K562 (cell line): ENCODE measurements at regions not wholly inside any gene's neighbourhood (a gene's known extent, or its start where the extent isn't known, plus 50 kb on each side); places are given as distances from the start of the nearest gene placed in this dataset.

Source experiments
- ATAC-seq: fragments of 200-7000 bp; cut with Tn5 transposase; 3 replicates; pipeline ENCODE4 v1.9.1; 2020; ENCODE audit warnings: moderate library complexity
- BruUV-seq: library from RNA; stranded (reverse); fragments of 400-500 nt; replicated peaks from 2 replicates; lab custom pipeline; 2021; lab: Mats Ljungman, UMichigan
- CTCF ChIA-PET: fragments of 300-600 bp; formaldehyde crosslinking; extraction: SDS; loops from one replicate; lab custom pipeline; 2021; ENCODE audit warnings: low intra/inter-chr PET ratio; lab: Yijun Ruan, JAX
- POLR2A ChIA-PET: fragments of 300-600, 350-650 bp; sonication (Branson Sonifier 250); formaldehyde crosslinking; extraction: SDS; loops from one replicate; lab custom pipeline; 2021; ENCODE audit warnings: antibody characterized with exemption, inconsistent platforms; lab: Yijun Ruan, JAX
- DNase-seq, 4 experiments: peaks; one replicate each; pipeline versions ENCODE4 v3.0.0 to v3.0.0-alpha.2; 2011 to 2018; ENCODE audit warnings: low spot score in 3 of 4, mixed read lengths in 3 of 4; ENCODE audit errors: extremely low read depth in 1 of 4
- FAIRE-seq: peaks from 2 replicates; lab custom pipeline; 2011; peaks lifted over from hg19 to GRCh38; lab: Jason Lieb, UNC
- H2AFZ ChIP-seq: 2 replicates; pipeline ENCODE4 v1.6.0; 2011; ENCODE audit warnings: low read depth, low read length, control low read depth, inconsistent platforms
- H3K27ac ChIP-seq: fragments of 200-600 bp; 3 replicates; pipeline ENCODE4 v1.8.0; 2011; ENCODE audit warnings: low read depth, mild to moderate bottlenecking, control low read depth, inconsistent platforms, low read length, moderate library complexity, mixed read lengths; ENCODE audit errors: extremely low read depth
- H3K27me3 ChIP-seq, 2 experiments: fragments of 300-600 bp in 1 of 2; 2 replicates in 1 of 2; 3 replicates in 1 of 2; pipeline versions ENCODE4 v1.6.0 to v1.8.0; 2011; ENCODE audit warnings: inconsistent platforms in 2 of 2, low read length in 2 of 2, mild to moderate bottlenecking in 1 of 2, mixed read lengths in 1 of 2, moderate library complexity in 1 of 2; ENCODE audit not compliant: control insufficient read depth in 2 of 2, insufficient read depth in 2 of 2
- H3K36me3 ChIP-seq: fragments of 300-600 bp; 3 replicates; pipeline ENCODE4 v1.8.0; 2011; ENCODE audit warnings: mild to moderate bottlenecking, low read length, inconsistent platforms; ENCODE audit not compliant: control insufficient read depth, insufficient read depth
- H3K4me1 ChIP-seq, 2 experiments: fragments of 200-600 bp in 1 of 2; replicated peaks in 1 of 2; 2 replicates in 1 of 2; 3 replicates in 1 of 2; pipeline versions ENCODE4 v1.5.1 to v1.8.0; 2011; ENCODE audit warnings: inconsistent platforms in 2 of 2, low read length in 2 of 2, mild to moderate bottlenecking in 1 of 2, mixed read lengths in 1 of 2, moderate library complexity in 1 of 2; ENCODE audit not compliant: control insufficient read depth in 2 of 2, insufficient read depth in 2 of 2
- H3K4me2 ChIP-seq: 2 replicates; pipeline ENCODE4 v1.6.1; 2011; ENCODE audit warnings: low read length, control low read depth, inconsistent platforms, mixed read lengths; ENCODE audit not compliant: insufficient read depth
- H3K4me3 ChIP-seq: fragments of 200-600 bp; sonication (generic), shearing (Covaris generic); 2 replicates; pipeline ENCODE4 v1.5.1; 2016; ENCODE audit warnings: control low read depth, inconsistent platforms
- H3K79me2 ChIP-seq: fragments of 200-600 bp; 3 replicates; pipeline ENCODE4 v1.8.0; 2011; ENCODE audit warnings: low read length, inconsistent platforms; ENCODE audit not compliant: control insufficient read depth, insufficient read depth
- H3K9ac ChIP-seq, 2 experiments: 2 replicates each; pipeline versions ENCODE4 v1.6.0 to v1.6.1; 2011; ENCODE audit warnings: low read depth in 2 of 2, low read length in 2 of 2, control low read depth in 1 of 2, inconsistent platforms in 1 of 2, mild to moderate bottlenecking in 1 of 2, mixed read lengths in 1 of 2; ENCODE audit not compliant: insufficient read depth in 1 of 2
- H3K9me1 ChIP-seq: one replicate; pipeline ENCODE4 v1.6.0; 2011; ENCODE audit warnings: inconsistent platforms, mild to moderate bottlenecking, low read length, moderate library complexity; ENCODE audit not compliant: control insufficient read depth, insufficient read depth
- H3K9me3 ChIP-seq: replicated peaks from 2 replicates; pipeline ENCODE4 v1.5.1; 2011; ENCODE audit warnings: low read depth, low read length, inconsistent platforms; ENCODE audit not compliant: control insufficient read depth, insufficient read depth
- H4K20me1 ChIP-seq: replicated peaks from 2 replicates; pipeline ENCODE4 v1.6.1; 2011; ENCODE audit warnings: low read length, inconsistent platforms, mixed read lengths; ENCODE audit not compliant: control insufficient read depth, insufficient read depth
- BCL6 ChIP-seq: fragments of 250-450 bp; sonication (Bioruptor Pico); IDR thresholded peaks from 2 replicates; pipeline ENCODE4 v1.4.0; 2020
- CBX1 ChIP-seq: sonication (generic); IDR thresholded peaks from 2 replicates; pipeline ENCODE4 v1.6.1; 2016; ENCODE audit warnings: antibody characterized with exemption, low read depth, mild to moderate bottlenecking
- GATA2 ChIP-seq: sonication (generic); formaldehyde crosslinking; IDR thresholded peaks from 2 replicates; pipeline ENCODE4 v1.4.0; 2020; ENCODE audit warnings: mild to moderate bottlenecking, missing genetic modification reagents
- RBM17 ChIP-seq: fragments of 200-400 bp; formaldehyde crosslinking; IDR thresholded peaks from 2 replicates; pipeline ENCODE4 v1.6.1; 2017; ENCODE audit warnings: low read depth, mild to moderate bottlenecking, low read length, borderline replicate concordance
- SIN3A ChIP-seq, 2 experiments: fragments of 150-350 bp in 1 of 2; IDR thresholded peaks; 2 replicates each; pipeline ENCODE4 v1.6.1; 2011 to 2016; ENCODE audit warnings: borderline replicate concordance in 2 of 2, low read depth in 2 of 2, low read length in 2 of 2, mild to moderate bottlenecking in 2 of 2, moderate library complexity in 2 of 2; ENCODE audit not compliant: control insufficient read depth in 1 of 2
- YBX1 ChIP-seq: fragments of 450-650 bp; IDR thresholded peaks from 2 replicates; pipeline ENCODE4 v1.7.1; 2016; ENCODE audit warnings: mild to moderate bottlenecking
- ZFPM2 ChIP-seq: fragments of 250-450 bp; sonication (Bioruptor Pico); IDR thresholded peaks from 2 replicates; pipeline ENCODE4 v1.5.1; 2022; ENCODE audit warnings: mild to moderate bottlenecking
- ZNF124 ChIP-seq: sonication (generic); formaldehyde crosslinking; IDR thresholded peaks from 2 replicates; pipeline ENCODE4 v1.8.1; 2022; ENCODE audit warnings: missing genetic modification reagents
- ZNF445 ChIP-seq: fragments of 250-450 bp; sonication (Bioruptor Pico); IDR thresholded peaks from 2 replicates; pipeline ENCODE4 v1.4.0; 2020; ENCODE audit warnings: low read depth, mild to moderate bottlenecking, moderate library complexity
- WGBS: fragments of 100-300 bp; shearing (Covaris generic); methylation state at CpG from one replicate; pipeline ENCODE4 v1.1.6; 2016; ENCODE audit warnings: low coverage, mixed read lengths; ENCODE audit not compliant: insufficient coverage; ENCODE audit errors: missing lambda C conversion rate; 5-methylcytosine and 5-hydroxymethylcytosine counted together
- in situ Hi-C: fragments of 300-500 bp; cut with MboI; formaldehyde crosslinking; loops from 4 replicates; pipeline ENCODE4 v1.15.0; 2018; ENCODE audit warnings: inconsistent platforms, mixed read lengths
- intact Hi-C: fragments of 100-400 bp; cut with micrococcal nuclease; formaldehyde crosslinking; loops from 2 replicates; pipeline ENCODE4 v1.14.2; 2022
- TF ChIP-seq, protein P1 (sequence below): fragments of 250-450 bp; sonication (Bioruptor Pico); IDR thresholded peaks from 2 replicates; pipeline ENCODE4 v1.4.0; 2020; ENCODE audit warnings: mild to moderate bottlenecking, moderate library complexity, borderline replicate concordance
- TF ChIP-seq, protein P2 (sequence below): sonication (generic); formaldehyde crosslinking; IDR thresholded peaks from 2 replicates; pipeline ENCODE4 v1.8.1; 2023; ENCODE audit warnings: mild to moderate bottlenecking, missing genetic modification reagents
- TF ChIP-seq, protein P3 (sequence below): fragments of 450-650 bp; formaldehyde crosslinking; IDR thresholded peaks from 2 replicates; pipeline ENCODE4 v1.4.0; 2020; ENCODE audit warnings: mild to moderate bottlenecking

DNA sequence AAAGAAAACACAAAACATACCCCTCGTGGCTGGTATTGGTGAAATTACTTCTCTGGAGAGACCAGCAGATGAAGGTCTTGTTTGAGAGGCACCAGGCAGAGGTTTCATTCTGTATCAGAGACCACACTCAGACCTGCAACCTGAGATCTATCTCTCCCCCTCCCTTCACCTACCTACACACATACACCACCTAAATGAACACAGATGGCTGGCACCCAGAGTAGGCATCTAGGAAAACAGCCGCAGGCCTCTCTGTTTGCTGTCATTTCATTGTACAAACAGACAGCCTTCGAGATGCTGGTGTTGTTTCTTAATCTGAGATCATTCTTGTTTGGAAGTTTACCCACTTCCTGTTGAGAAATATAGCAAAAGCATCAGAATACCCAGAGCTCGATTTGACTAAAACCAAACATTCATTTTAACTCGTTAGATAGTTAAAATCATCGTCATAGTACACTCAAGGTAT lies 173.9 kb upstream of the SLC25A13 start (continued):
- TF ChIP-seq, protein P1, sequence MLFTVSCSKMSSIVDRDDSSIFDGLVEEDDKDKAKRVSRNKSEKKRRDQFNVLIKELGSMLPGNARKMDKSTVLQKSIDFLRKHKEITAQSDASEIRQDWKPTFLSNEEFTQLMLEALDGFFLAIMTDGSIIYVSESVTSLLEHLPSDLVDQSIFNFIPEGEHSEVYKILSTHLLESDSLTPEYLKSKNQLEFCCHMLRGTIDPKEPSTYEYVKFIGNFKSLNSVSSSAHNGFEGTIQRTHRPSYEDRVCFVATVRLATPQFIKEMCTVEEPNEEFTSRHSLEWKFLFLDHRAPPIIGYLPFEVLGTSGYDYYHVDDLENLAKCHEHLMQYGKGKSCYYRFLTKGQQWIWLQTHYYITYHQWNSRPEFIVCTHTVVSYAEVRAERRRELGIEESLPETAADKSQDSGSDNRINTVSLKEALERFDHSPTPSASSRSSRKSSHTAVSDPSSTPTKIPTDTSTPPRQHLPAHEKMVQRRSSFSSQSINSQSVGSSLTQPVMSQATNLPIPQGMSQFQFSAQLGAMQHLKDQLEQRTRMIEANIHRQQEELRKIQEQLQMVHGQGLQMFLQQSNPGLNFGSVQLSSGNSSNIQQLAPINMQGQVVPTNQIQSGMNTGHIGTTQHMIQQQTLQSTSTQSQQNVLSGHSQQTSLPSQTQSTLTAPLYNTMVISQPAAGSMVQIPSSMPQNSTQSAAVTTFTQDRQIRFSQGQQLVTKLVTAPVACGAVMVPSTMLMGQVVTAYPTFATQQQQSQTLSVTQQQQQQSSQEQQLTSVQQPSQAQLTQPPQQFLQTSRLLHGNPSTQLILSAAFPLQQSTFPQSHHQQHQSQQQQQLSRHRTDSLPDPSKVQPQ (CRISPR knock-in tag) = no peak
- TF ChIP-seq ZFPM2 (CRISPR knock-in tag) (no peak), ZNF445 (no peak), BCL6 (no peak), RBM17 (no peak)

DNA sequence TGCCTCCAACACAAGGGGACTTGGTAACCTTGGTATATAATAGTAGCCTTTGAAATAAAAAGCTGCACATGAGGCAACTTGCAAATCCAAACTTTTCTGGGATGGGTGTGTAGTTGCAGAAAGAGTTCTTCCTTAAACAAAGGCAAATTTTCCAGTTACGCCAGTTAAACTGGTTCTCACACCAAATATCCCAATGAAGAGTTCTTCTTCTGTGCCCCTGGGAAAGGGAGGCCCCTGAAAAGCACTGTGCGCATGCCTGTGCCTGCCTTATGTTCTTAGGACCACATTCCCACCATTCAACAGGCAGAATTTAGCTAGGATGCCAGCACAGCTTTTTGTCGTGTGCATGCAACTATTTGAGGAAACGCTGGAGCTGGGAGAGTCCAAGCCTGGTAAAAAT lies 164.8 kb upstream of the SLC25A13 start:
- H3K4me3 ChIP-seq = no peak overlapping the region
- H4K20me1 ChIP-seq = no peaks in the 10 kb centered on the region
- no TSS peak for BruUV-seq
- DNase-seq (no peak), FAIRE-seq (no peak), ATAC-seq (no peak)
- in situ Hi-C loops (no loop called here), intact Hi-C loops (no loop called here)
- CTCF ChIA-PET = no interaction called here
- H3K27ac ChIP-seq = no peak overlapping the region
- H2AFZ ChIP-seq = no peak overlapping the region
- no peak overlapping the region for H3K4me2 ChIP-seq
- H3K9me3 ChIP-seq = no peaks in the 10 kb centered on the region
- no peaks in the 10 kb centered on the region for H3K9me1 ChIP-seq
- H3K4me1 ChIP-seq = no peaks in the 10 kb centered on the region
- no peaks in the 10 kb centered on the region for H3K36me3 ChIP-seq
- no peak overlapping the region for H3K9ac ChIP-seq
- H3K27me3 ChIP-seq = no peaks in the 10 kb centered on the region
- 0% methylated on average over 4 of the region's 4 CpGs for WGBS
- POLR2A ChIA-PET = no interaction called here
- TF ChIP-seq CBX1 = no peak
- TF ChIP-seq, protein P2, sequence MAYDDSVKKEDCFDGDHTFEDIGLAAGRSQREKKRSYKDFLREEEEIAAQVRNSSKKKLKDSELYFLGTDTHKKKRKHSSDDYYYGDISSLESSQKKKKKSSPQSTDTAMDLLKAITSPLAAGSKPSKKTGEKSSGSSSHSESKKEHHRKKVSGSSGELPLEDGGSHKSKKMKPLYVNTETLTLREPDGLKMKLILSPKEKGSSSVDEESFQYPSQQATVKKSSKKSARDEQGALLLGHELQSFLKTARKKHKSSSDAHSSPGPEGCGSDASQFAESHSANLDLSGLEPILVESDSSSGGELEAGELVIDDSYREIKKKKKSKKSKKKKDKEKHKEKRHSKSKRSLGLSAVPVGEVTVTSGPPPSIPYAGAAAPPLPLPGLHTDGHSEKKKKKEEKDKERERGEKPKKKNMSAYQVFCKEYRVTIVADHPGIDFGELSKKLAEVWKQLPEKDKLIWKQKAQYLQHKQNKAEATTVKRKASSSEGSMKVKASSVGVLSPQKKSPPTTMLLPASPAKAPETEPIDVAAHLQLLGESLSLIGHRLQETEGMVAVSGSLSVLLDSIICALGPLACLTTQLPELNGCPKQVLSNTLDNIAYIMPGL (CRISPR knock-in tag) = no peak
- no peak for TF ChIP-seq GATA2 (CRISPR knock-in tag)
- no peak for TF ChIP-seq SIN3A (IDR thresholded peaks at IDR 0.05; ENCODE audit: borderline replicate concordance in 2 of 2, control insufficient read depth in 1 of 2, low read depth in 2 of 2, low read length in 2 of 2)
- TF ChIP-seq, protein P3, sequence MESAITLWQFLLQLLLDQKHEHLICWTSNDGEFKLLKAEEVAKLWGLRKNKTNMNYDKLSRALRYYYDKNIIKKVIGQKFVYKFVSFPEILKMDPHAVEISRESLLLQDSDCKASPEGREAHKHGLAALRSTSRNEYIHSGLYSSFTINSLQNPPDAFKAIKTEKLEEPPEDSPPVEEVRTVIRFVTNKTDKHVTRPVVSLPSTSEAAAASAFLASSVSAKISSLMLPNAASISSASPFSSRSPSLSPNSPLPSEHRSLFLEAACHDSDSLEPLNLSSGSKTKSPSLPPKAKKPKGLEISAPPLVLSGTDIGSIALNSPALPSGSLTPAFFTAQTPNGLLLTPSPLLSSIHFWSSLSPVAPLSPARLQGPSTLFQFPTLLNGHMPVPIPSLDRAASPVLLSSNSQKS (CRISPR knock-in tag) = no peak
- TF ChIP-seq ZNF124 = no peak
- no peak for TF ChIP-seq YBX1
- H3K79me2 ChIP-seq = no peaks in the 10 kb centered on the region
